Right lobe of liver (tissue), 4 donors: ENCODE measurements at regions not wholly inside any gene's neighbourhood (a gene's known extent, or its start where the extent isn't known, plus 50 kb on each side); places are given as distances from the start of the nearest gene placed in this dataset.
"Not testable (repeated sequence)": the region's sequence is repeated elsewhere in the genome, so short reads cannot be mapped to it uniquely, and the experiment has no call there.

Experiments used
- CTCF ChIP-seq, 4 donors: fragments of 200-600 bp in 3 of 4; fragments of 450-650 bp in 1 of 4; IDR thresholded peaks; one replicate each; pipeline versions ENCODE4 v1.5.1 to v1.8.0; 2016 to 2022; ENCODE audit warnings: antibody characterized with exemption in 4 of 4, mild to moderate bottlenecking in 2 of 4
- POLR2A ChIP-seq: fragments of 450-650 bp; IDR thresholded peaks from one replicate; pipeline ENCODE4 v1.6.1; 2017; ENCODE audit warnings: antibody characterized with exemption, mild to moderate bottlenecking
- donor health status: DM: no; HTN: no; CAD: no.
- donor health status: DM: no; HTN: no; CAD: no.
- donor health status: DM: no; HTN: yes; CAD: no.

- TF ChIP-seq CTCF (IDR thresholded peaks at IDR 0.05); POLR2A: not testable (repeated sequence)
Observed at GRCh38 chrY:26360472-26360871, 738.6 kb downstream of the CDY1 start.
